H1 (cell line): ENCODE measurements at regions not wholly inside any gene's neighbourhood (a gene's known extent, or its start where the extent isn't known, plus 50 kb on each side); places are given as distances from the start of the nearest gene placed in this dataset.

Experiments
- CTCF ChIA-PET: fragments of 300-600 bp; sonication (Branson Sonifier 250); formaldehyde crosslinking; loops from one replicate; lab custom pipeline; 2021; ENCODE audit not compliant: partially characterized antibody; lab: Charles Lee
- POLR2A ChIA-PET: fragments of 300-600 bp; sonication (Branson Sonifier 250); formaldehyde crosslinking; loops from one replicate; lab custom pipeline; 2021; ENCODE audit warnings: inconsistent platforms; ENCODE audit not compliant: partially characterized antibody; lab: Charles Lee
- DNase-seq, 2 experiments: peaks; one replicate each; pipeline versions ENCODE4 v3.0.0 to v3.0.0-alpha.2; 2010 to 2022; ENCODE audit warnings: low spot score in 2 of 2, low read depth in 1 of 2, mixed read lengths in 1 of 2
- FAIRE-seq: peaks from 2 replicates; lab custom pipeline; 2011; peaks lifted over from hg19 to GRCh38; lab: Jason Lieb, UNC
- H2AFZ ChIP-seq: 2 replicates; pipeline ENCODE4 v1.8.1; 2012; ENCODE audit warnings: low read length, inconsistent platforms
- H2AK5ac ChIP-seq: 2 replicates; pipeline ENCODE4 v1.6.1; 2013; ENCODE audit warnings: low read depth, low read length
- H2BK120ac ChIP-seq: replicated peaks from 2 replicates; pipeline ENCODE3; 2013; ENCODE audit warnings: low read depth, low read length, inconsistent platforms
- H2BK12ac ChIP-seq: 2 replicates; pipeline ENCODE4 v1.6.1; 2013; ENCODE audit warnings: low read depth, low read length
- H2BK15ac ChIP-seq: 2 replicates; pipeline ENCODE4 v1.6.1; 2013; ENCODE audit warnings: low read length
- H2BK20ac ChIP-seq: 2 replicates; pipeline ENCODE4 v1.6.1; 2013; ENCODE audit warnings: low read length
- H2BK5ac ChIP-seq: 2 replicates; pipeline ENCODE4 v1.6.1; 2013; ENCODE audit warnings: low read depth, low read length
- H3K14ac ChIP-seq: 2 replicates; pipeline ENCODE4 v1.6.1; 2013; ENCODE audit warnings: inconsistent platforms; ENCODE audit not compliant: insufficient read length
- H3K18ac ChIP-seq: 2 replicates; pipeline ENCODE4 v1.6.1; 2013; ENCODE audit warnings: low read length; ENCODE audit errors: extremely low read depth
- H3K23ac ChIP-seq: 2 replicates; pipeline ENCODE4 v1.6.1; 2013; ENCODE audit warnings: inconsistent platforms; ENCODE audit not compliant: insufficient read length
- H3K23me2 ChIP-seq: 2 replicates; pipeline ENCODE4 v1.6.1; 2013; ENCODE audit warnings: low read depth, low read length
- H3K27ac ChIP-seq: 2 replicates; pipeline ENCODE4 v1.6.1; 2011; ENCODE audit warnings: low read depth, low read length, inconsistent platforms
- H3K27me3 ChIP-seq, 4 experiments: replicated peaks in 1 of 4; 1 replicate in 1 of 4; 2 replicates in 3 of 4; pipeline versions ENCODE4 v1.6.1 to v1.8.1; 2011 to 2013; ENCODE audit warnings: low read length in 3 of 4, mild to moderate bottlenecking in 3 of 4, inconsistent platforms in 2 of 4, mixed read lengths in 2 of 4, moderate library complexity in 1 of 4; ENCODE audit not compliant: control insufficient read depth in 3 of 4, insufficient read depth in 3 of 4; ENCODE audit errors: extremely low read depth in 1 of 4
- H3K36me3 ChIP-seq, 4 experiments: 2 replicates each; pipeline versions ENCODE4 v1.6.1 to v1.8.1; 2011 to 2013; ENCODE audit warnings: mild to moderate bottlenecking in 4 of 4, low read length in 3 of 4, moderate library complexity in 2 of 4, control low read depth in 1 of 4, inconsistent platforms in 1 of 4; ENCODE audit not compliant: insufficient read depth in 4 of 4, control insufficient read depth in 2 of 4
- H3K4ac ChIP-seq: replicated peaks from 2 replicates; pipeline ENCODE3; 2013; ENCODE audit warnings: low read length, low read depth, mixed read lengths, inconsistent platforms; ENCODE audit not compliant: insufficient read length
- H3K4me1 ChIP-seq, 4 experiments: replicated peaks in 1 of 4; 1 replicate in 1 of 4; 2 replicates in 3 of 4; pipeline versions ENCODE4 v1.6.1 to v1.8.1; 2011 to 2013; ENCODE audit warnings: low read length in 3 of 4, inconsistent platforms in 2 of 4, mixed read lengths in 1 of 4; ENCODE audit not compliant: insufficient read depth in 4 of 4, control insufficient read depth in 3 of 4
- H3K4me2 ChIP-seq, 2 experiments: 2 replicates each; pipeline versions ENCODE4 v1.6.1 to v1.8.1; 2011 to 2013; ENCODE audit warnings: low read depth in 2 of 2, low read length in 2 of 2, control low read depth in 1 of 2, inconsistent platforms in 1 of 2, mild to moderate bottlenecking in 1 of 2; ENCODE audit not compliant: insufficient read depth in 1 of 2
- H3K4me3 ChIP-seq, 4 experiments: fragments of 200-600, 300-600 bp in 1 of 4; sonication (generic), shearing (Covaris generic), sonication (Bioruptor Twin) in 1 of 4; 2 replicates each; pipeline versions ENCODE4 v1.5.1 to v1.8.1; 2011 to 2016; ENCODE audit warnings: low read length in 4 of 4, low read depth in 3 of 4, control low read depth in 2 of 4, inconsistent platforms in 2 of 4, mild to moderate bottlenecking in 2 of 4, mixed read lengths in 1 of 4, moderate library complexity in 1 of 4; ENCODE audit not compliant: insufficient read depth in 2 of 4; ENCODE audit errors: extremely low read depth in 1 of 4
- H3K56ac ChIP-seq: replicated peaks from 2 replicates; pipeline ENCODE3; 2013; ENCODE audit warnings: low read depth, mild to moderate bottlenecking, mixed read lengths, low read length, inconsistent platforms; ENCODE audit not compliant: insufficient read length
- H3K79me1 ChIP-seq: 2 replicates; pipeline ENCODE4 v1.6.1; 2013; ENCODE audit warnings: low read depth, low read length, control low read depth
- H3K79me2 ChIP-seq, 2 experiments: 2 replicates each; pipeline versions ENCODE4 v1.6.1 to v1.8.1; 2012 to 2013; ENCODE audit warnings: low read length in 2 of 2, mild to moderate bottlenecking in 2 of 2, inconsistent platforms in 1 of 2; ENCODE audit not compliant: insufficient read depth in 2 of 2, control insufficient read depth in 1 of 2
- H3K9ac ChIP-seq, 4 experiments: replicated peaks in 1 of 4; 1 replicate in 1 of 4; 2 replicates in 3 of 4; pipeline versions ENCODE4 v1.6.1 to v1.8.1; 2011 to 2013; ENCODE audit warnings: low read depth in 3 of 4, low read length in 3 of 4, control low read depth in 2 of 4, mild to moderate bottlenecking in 2 of 4, moderate library complexity in 2 of 4, inconsistent platforms in 1 of 4; ENCODE audit errors: extremely low read depth in 1 of 4
- H3K9me3 ChIP-seq, 2 experiments: 2 replicates each; pipeline versions ENCODE4 v1.6.1 to v1.8.1; 2012 to 2013; ENCODE audit warnings: mild to moderate bottlenecking in 2 of 2, moderate library complexity in 2 of 2, control low read depth in 1 of 2, inconsistent platforms in 1 of 2, low read depth in 1 of 2, low read length in 1 of 2, mixed read lengths in 1 of 2; ENCODE audit not compliant: insufficient read depth in 2 of 2
- H4K20me1 ChIP-seq, 2 experiments: replicated peaks in 1 of 2; 2 replicates each; pipeline versions ENCODE3 to v1.8.1; 2011 to 2013; ENCODE audit warnings: inconsistent platforms in 2 of 2, low read length in 2 of 2, mild to moderate bottlenecking in 1 of 2; ENCODE audit not compliant: insufficient read depth in 2 of 2, control insufficient read depth in 1 of 2
- H4K5ac ChIP-seq: 2 replicates; pipeline ENCODE4 v1.6.1; 2013; ENCODE audit warnings: low read length, low read depth, mixed read lengths, inconsistent platforms; ENCODE audit not compliant: insufficient read length
- H4K8ac ChIP-seq: 2 replicates; pipeline ENCODE4 v1.8.0; 2013; ENCODE audit warnings: mild to moderate bottlenecking, moderate library complexity, low read length, inconsistent platforms; ENCODE audit not compliant: insufficient read depth; ENCODE audit errors: extremely low read depth
- H4K91ac ChIP-seq: replicated peaks from 2 replicates; pipeline ENCODE3; 2013; ENCODE audit warnings: low read length, mixed read lengths, inconsistent platforms; ENCODE audit not compliant: insufficient read length
- BCL11A ChIP-seq, 2 experiments: IDR thresholded peaks; one replicate each; pipeline ENCODE4 v1.6.1; 2011; ENCODE audit warnings: low read depth in 2 of 2, low read length in 2 of 2, mild to moderate bottlenecking in 2 of 2
- CBX8 ChIP-seq: fragments of 300-800, 300-1000 bp; sonication (generic); IDR thresholded peaks from 2 replicates; pipeline ENCODE4 v1.7.1; 2016; ENCODE audit warnings: low read depth, low read length, borderline replicate concordance
- CTCF ChIP-seq, 3 experiments: IDR thresholded peaks; 1 replicate in 2 of 3; 2 replicates in 1 of 3; pipeline versions ENCODE4 v1.5.1 to v1.6.1; 2011; ENCODE audit warnings: low read length in 3 of 3, mild to moderate bottlenecking in 3 of 3, inconsistent platforms in 2 of 3, low read depth in 1 of 3, moderate library complexity in 1 of 3; ENCODE audit not compliant: insufficient read depth in 1 of 3; ENCODE audit errors: control extremely low read depth in 1 of 3
- EGR1 ChIP-seq: IDR thresholded peaks from 2 replicates; pipeline ENCODE4 v1.6.1; 2011; ENCODE audit warnings: low read depth, low read length, borderline replicate concordance
- GTF2F1 ChIP-seq: IDR thresholded peaks from 2 replicates; pipeline ENCODE4 v1.6.1; 2012; ENCODE audit warnings: low read depth, low read length, improper control_type of control experiment, borderline replicate concordance
- KDM1A ChIP-seq: fragments of 200-600, 300-600 bp; sonication (generic); IDR thresholded peaks from 2 replicates; pipeline ENCODE4 v1.7.1; 2016; ENCODE audit warnings: mild to moderate bottlenecking, low read length, borderline replicate concordance
- POU5F1 ChIP-seq: IDR thresholded peaks from 2 replicates; pipeline ENCODE4 v1.6.1; 2011; ENCODE audit warnings: low read depth, mild to moderate bottlenecking, low read length, moderate library complexity
- RBBP5 ChIP-seq: IDR thresholded peaks from 2 replicates; pipeline ENCODE4 v1.7.1; 2012; ENCODE audit warnings: low read depth, mild to moderate bottlenecking, inconsistent platforms, low read length, moderate library complexity, borderline replicate concordance
- SIN3A ChIP-seq, 2 experiments: IDR thresholded peaks in 1 of 2; conservative IDR thresholded peaks in 1 of 2; 2 replicates each; pipeline ENCODE4 v1.6.1; 2011 to 2012; ENCODE audit warnings: low read length in 2 of 2, improper control_type of control experiment in 1 of 2, low read depth in 1 of 2, mild to moderate bottlenecking in 1 of 2
- USF2 ChIP-seq: IDR thresholded peaks from 2 replicates; pipeline ENCODE4 v1.6.1; 2011; ENCODE audit warnings: low read length, improper control_type of control experiment
- WGBS, 2 experiments: shearing (Covaris generic) in 1 of 2; methylation state at CpG; one replicate each; pipeline versions ENCODE4 v1.1.6 to v1.1.7; 2013 to 2015; ENCODE audit warnings: low lambda C conversion rate in 2 of 2, mixed read lengths in 2 of 2, inconsistent platforms in 1 of 2, low coverage in 1 of 2, missing lambda C conversion rate in 1 of 2; ENCODE audit not compliant: insufficient replicate concordance in 2 of 2, insufficient coverage in 1 of 2, insufficient read length in 1 of 2; ENCODE audit errors: extremely low coverage in 1 of 2, missing lambda C conversion rate in 1 of 2; 5-methylcytosine and 5-hydroxymethylcytosine counted together

GRCh38 chr22:34975721-34976120 lies 90.2 kb upstream of the ISX start:
- no peak overlapping the region for H2BK120ac ChIP-seq
- H4K91ac ChIP-seq: no peak overlapping the region
- H3K23me2 ChIP-seq: no peaks in the 10 kb centered on the region
- no peak overlapping the region for H3K14ac ChIP-seq
- POLR2A ChIA-PET: no interaction called here
- H3K27me3 ChIP-seq: no peaks in the 10 kb centered on the region
- H3K9me3 ChIP-seq: no peaks in the 10 kb centered on the region
- no peak overlapping the region for H3K4me3 ChIP-seq
- H3K36me3 ChIP-seq: no peaks in the 10 kb centered on the region
- CTCF ChIA-PET: interaction anchor here (0.6 to 2.9 kb wide), 34 partner anchors 9 to 768 kb away, joined by 3 to 17 read pairs (median 3); no protein-coding TSS in a partner anchor
- no peak overlapping the region for H3K4ac ChIP-seq
- H3K79me2 ChIP-seq: no peaks in the 10 kb centered on the region
- WGBS, 2 experiments: 72% methylated on average over 1 of the region's 1 CpG; no CpG with 5 or more reads in 1 of the 2 experiments
- FAIRE-seq: peak; percentile 92
- H2BK20ac ChIP-seq: no peak overlapping the region
- H2BK15ac ChIP-seq: no peak overlapping the region
- H3K23ac ChIP-seq: no peak overlapping the region
- DNase-seq: no peak
- H3K4me2 ChIP-seq: no peak overlapping the region
- no peak overlapping the region for H2AK5ac ChIP-seq
- no peak overlapping the region for H2BK5ac ChIP-seq
- H4K5ac ChIP-seq: no peak overlapping the region
- H4K20me1 ChIP-seq: no peaks in the 10 kb centered on the region
- H2AFZ ChIP-seq: no peak overlapping the region
- no peak overlapping the region for H3K56ac ChIP-seq
- no peaks in the 10 kb centered on the region for H3K79me1 ChIP-seq
- no peak overlapping the region for H3K9ac ChIP-seq
- H4K8ac ChIP-seq: no peak overlapping the region
- no peak overlapping the region for H3K18ac ChIP-seq
- no peak overlapping the region for H3K27ac ChIP-seq
- H3K4me1 ChIP-seq: peaks cover 0 to 17% (median 7%) of the 10 kb centered on the region in 4 experiments; a peak in 6 of 7 replicates
- H2BK12ac ChIP-seq: no peak overlapping the region
- TF ChIP-seq KDM1A: no peak
- TF ChIP-seq CTCF (IDR thresholded peaks at IDR 0.05; ENCODE audit: control extremely low read depth in 1 of 3, insufficient read depth in 1 of 3, low read depth in 1 of 3, low read length in 3 of 3): peak in 2 of 3 experiments; percentile 42 to 67; a peak in 3 of 4 replicates
- no peak for TF ChIP-seq EGR1
- no peak for TF ChIP-seq GTF2F1
- no peak for TF ChIP-seq SIN3A (conservative IDR thresholded peaks at IDR 0.05 in 1 of 2, IDR thresholded peaks at IDR 0.05 in 1 of 2; ENCODE audit: low read depth in 1 of 2, low read length in 2 of 2)
- TF ChIP-seq CBX8: no peak
- TF ChIP-seq USF2: no peak
- no peak for TF ChIP-seq RBBP5
- no peak for TF ChIP-seq BCL11A (IDR thresholded peaks at IDR 0.05; ENCODE audit: low read depth in 2 of 2, low read length in 2 of 2)
- no peak for TF ChIP-seq POU5F1
